GM12891 (cell line): ENCODE measurements at regions not wholly inside any gene's neighbourhood (a gene's known extent, or its start where the extent isn't known, plus 50 kb on each side); places are given as distances from the start of the nearest gene placed in this dataset.

ENCODE experiments used
- POLR2A ChIP-seq: IDR thresholded peaks from 2 replicates; pipeline ENCODE4 v1.6.1; 2011; ENCODE audit warnings: low read depth, low read length, control low read depth
- POLR2AphosphoS5 ChIP-seq: IDR thresholded peaks from 2 replicates; pipeline ENCODE4 v1.6.1; 2011; ENCODE audit warnings: low read depth, low read length, control low read depth
- SPI1 ChIP-seq: IDR thresholded peaks from 2 replicates; pipeline ENCODE4 v1.6.1; 2011; ENCODE audit warnings: low read depth, low read length, control low read depth
- TAF1 ChIP-seq: IDR thresholded peaks from 2 replicates; pipeline ENCODE4 v1.6.1; 2011; ENCODE audit warnings: low read depth, low read length, control low read depth

- TF ChIP-seq POLR2AphosphoS5 (no peak), TAF1 (no peak), SPI1 (no peak), POLR2A (no peak)
Measured at GRCh38 chr4:60019946-60020345, 1180.2 kb upstream of the ADGRL3 start.
